ENCODE measurements at regions not wholly inside any gene's neighbourhood (a gene's known extent, or its start where the extent isn't known, plus 50 kb on each side); places are given as distances from the start of the nearest gene placed in this dataset.

- no peaks in the 10 kb centered on the region for H3K79me2 ChIP-seq (ENCODE audit: control insufficient read depth, insufficient read depth, low read length)
- ChIA-PET POLR2A (no interaction called here), CTCF (no interaction called here)
- intact Hi-C loops (cut with micrococcal nuclease): no loop called here
- no peak for FAIRE-seq
- peaks cover 7% of the 10 kb centered on the region for H3K9me3 ChIP-seq (replicated peaks; ENCODE audit: control insufficient read depth, insufficient read depth, low read length)
- BruUV-seq (replicated peaks): no TSS peak
- TF ChIP-seq FOS (IDR thresholded peaks at IDR 0.05; ENCODE audit: borderline replicate concordance, insufficient read depth, low read length): no peak
- no peak for TF ChIP-seq POLR2A (IDR thresholded peaks at IDR 0.05; ENCODE audit: low read depth, low read length)
- no peaks in the 10 kb centered on the region for H4K20me1 ChIP-seq (replicated peaks; ENCODE audit: control insufficient read depth, extremely low read depth, insufficient read depth, low read length)
- no peak overlapping the region for H3K9ac ChIP-seq (replicated peaks; ENCODE audit: extremely low read depth, insufficient read depth, low read length)
- H3K36me3 ChIP-seq (ENCODE audit: control insufficient read depth in 2 of 2, extremely low read depth in 1 of 2, insufficient read depth in 2 of 2, low read length in 2 of 2): no peaks in the 10 kb centered on the region
- H3K27ac ChIP-seq (ENCODE audit: insufficient read depth, low read depth, low read length): no peak overlapping the region
- no peak overlapping the region for H3K4me3 ChIP-seq (replicated peaks in 1 of 3; ENCODE audit: insufficient read depth in 1 of 3, low read depth in 1 of 3, low read length in 3 of 3)
- no peaks in the 10 kb centered on the region for H3K4me1 ChIP-seq (ENCODE audit: control insufficient read depth, extremely low read depth, insufficient read depth, low read length)
- no peak overlapping the region for H3K4me2 ChIP-seq (ENCODE audit: insufficient read depth, low read length)
- no peaks in the 10 kb centered on the region for H3K9me1 ChIP-seq (replicated peaks; ENCODE audit: control insufficient read depth, extremely low read depth, insufficient read depth, low read length)
- no peak for DNase-seq (ENCODE audit: low read depth, low spot score)
- dilution Hi-C loops (cut with MboI; ENCODE audit: extremely low pct_ligation_motif_present, low sequenced_read_pairs): no loop called here
- H2AFZ ChIP-seq (ENCODE audit: low read depth, low read length): no peak overlapping the region
- no peaks in the 10 kb centered on the region for H3K27me3 ChIP-seq (ENCODE audit: control insufficient read depth in 2 of 2, insufficient read depth in 2 of 2, low read length in 2 of 2)
Observed at GRCh38 chr14:98210045-98210672, 1061.8 kb downstream of the BCL11B start.

- dilution Hi-C loops (cut with MboI; ENCODE audit: extremely low pct_ligation_motif_present, low sequenced_read_pairs): no loop called here
- intact Hi-C loops (cut with micrococcal nuclease): no loop called here
- Histone ChIP-seq H3K9me3 (replicated peaks; ENCODE audit: control insufficient read depth, insufficient read depth, low read length) (peaks cover 4% of the 10 kb centered on the region), H4K20me1 (replicated peaks; ENCODE audit: control insufficient read depth, extremely low read depth, insufficient read depth, low read length) (no peaks in the 10 kb centered on the region), H3K4me1 (ENCODE audit: control insufficient read depth, extremely low read depth, insufficient read depth, low read length) (no peaks in the 10 kb centered on the region), H3K36me3 (ENCODE audit: control insufficient read depth in 2 of 2, extremely low read depth in 1 of 2, insufficient read depth in 2 of 2, low read length in 2 of 2) (no peaks in the 10 kb centered on the region), H3K4me3 (replicated peaks in 1 of 3; ENCODE audit: insufficient read depth in 1 of 3, low read depth in 1 of 3, low read length in 3 of 3) (no peak overlapping the region), H3K27me3 (ENCODE audit: control insufficient read depth in 2 of 2, insufficient read depth in 2 of 2, low read length in 2 of 2) (no peaks in the 10 kb centered on the region), H3K79me2 (ENCODE audit: control insufficient read depth, insufficient read depth, low read length) (no peaks in the 10 kb centered on the region), H3K9ac (replicated peaks; ENCODE audit: extremely low read depth, insufficient read depth, low read length) (no peak overlapping the region), H3K27ac (ENCODE audit: insufficient read depth, low read depth, low read length) (no peak overlapping the region), H2AFZ (ENCODE audit: low read depth, low read length) (no peak overlapping the region), H3K4me2 (ENCODE audit: insufficient read depth, low read length) (no peak overlapping the region), H3K9me1 (replicated peaks; ENCODE audit: control insufficient read depth, extremely low read depth, insufficient read depth, low read length) (no peaks in the 10 kb centered on the region)
- ChIA-PET CTCF (no interaction called here), POLR2A (no interaction called here)
- DNase-seq (ENCODE audit: low read depth, low spot score): no peak
- BruUV-seq (replicated peaks): no TSS peak
- FAIRE-seq: no peak
- TF ChIP-seq EZH2 (IDR thresholded peaks at IDR 0.05; ENCODE audit: borderline replicate concordance, low read depth, low read length, severe bottlenecking): no peak
- TF ChIP-seq GATA2 (IDR thresholded peaks at IDR 0.05; ENCODE audit: insufficient read depth, insufficient read length, low read depth, low read length): no peak
- TF ChIP-seq MAX (IDR thresholded peaks at IDR 0.05; ENCODE audit: insufficient read depth, insufficient read length): no peak
- no peak for TF ChIP-seq CTCF (IDR thresholded peaks at IDR 0.05; ENCODE audit: extremely low read depth in 1 of 2, insufficient read depth in 1 of 2, low read depth in 1 of 2, low read length in 2 of 2)
- TF ChIP-seq FOS (IDR thresholded peaks at IDR 0.05; ENCODE audit: borderline replicate concordance, insufficient read depth, low read length): no peak
- no peak for TF ChIP-seq POLR2AphosphoS5 (IDR thresholded peaks at IDR 0.05; ENCODE audit: insufficient read depth, low read depth, low read length)
- TF ChIP-seq POLR2A (IDR thresholded peaks at IDR 0.05; ENCODE audit: low read depth, low read length): no peak
- no peak for TF ChIP-seq JUN (IDR thresholded peaks at IDR 0.05; ENCODE audit: borderline replicate concordance, insufficient read depth, insufficient read length, low read depth)
- TF ChIP-seq MYC (IDR thresholded peaks at IDR 0.05; ENCODE audit: low read depth, low read length): no peak
Observed at GRCh38 chr14:98217530-98217929, 1054.5 kb downstream of the BCL11B start.
